ENCODE measurements at regions not wholly inside any gene's neighbourhood (a gene's known extent, or its start where the extent isn't known, plus 50 kb on each side); places are given as distances from the start of the nearest gene placed in this dataset.
A peak's percentile ranks its signal among the peaks of the same experiment; 100 is the strongest.

DNA sequence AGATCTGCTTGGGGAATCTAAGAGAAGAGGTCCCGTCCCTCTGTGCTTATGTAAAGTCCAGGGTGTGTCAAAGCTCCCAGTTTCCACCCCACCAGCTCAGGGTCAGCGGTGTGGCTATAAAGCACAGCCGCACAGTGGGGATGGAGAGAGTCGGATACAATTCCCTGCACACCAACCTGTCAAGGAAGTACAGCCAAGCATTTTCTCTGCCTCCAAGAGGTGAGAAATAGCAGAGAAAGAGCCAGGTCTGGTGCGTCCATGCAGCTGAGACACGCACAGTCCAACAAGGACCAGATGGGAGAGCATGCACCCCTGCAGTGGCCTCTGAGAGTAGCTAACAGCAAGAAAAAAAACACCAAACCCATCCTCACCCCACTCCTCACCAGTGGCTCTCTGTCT lies 61.3 kb upstream of the WAC start:
- TF ChIP-seq, protein P1, sequence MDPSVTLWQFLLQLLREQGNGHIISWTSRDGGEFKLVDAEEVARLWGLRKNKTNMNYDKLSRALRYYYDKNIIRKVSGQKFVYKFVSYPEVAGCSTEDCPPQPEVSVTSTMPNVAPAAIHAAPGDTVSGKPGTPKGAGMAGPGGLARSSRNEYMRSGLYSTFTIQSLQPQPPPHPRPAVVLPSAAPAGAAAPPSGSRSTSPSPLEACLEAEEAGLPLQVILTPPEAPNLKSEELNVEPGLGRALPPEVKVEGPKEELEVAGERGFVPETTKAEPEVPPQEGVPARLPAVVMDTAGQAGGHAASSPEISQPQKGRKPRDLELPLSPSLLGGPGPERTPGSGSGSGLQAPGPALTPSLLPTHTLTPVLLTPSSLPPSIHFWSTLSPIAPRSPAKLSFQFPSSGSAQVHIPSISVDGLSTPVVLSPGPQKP (IDR thresholded peaks at IDR 0.05; ENCODE audit: borderline replicate concordance, low read depth, low read length), result no peak
- TF ChIP-seq MAZ (IDR thresholded peaks at IDR 0.05; ENCODE audit: borderline replicate concordance, low read depth, low read length) (no peak), POLR2A (IDR thresholded peaks at IDR 0.05; ENCODE audit: low read depth, low read length) (no peak), CHD1 (IDR thresholded peaks at IDR 0.05; ENCODE audit: low read depth, low read length) (no peak), SMC3 (IDR thresholded peaks at IDR 0.05; ENCODE audit: low read depth, low read length) (no peak), RAD21 (IDR thresholded peaks at IDR 0.05; ENCODE audit: low read length) (no peak), RCOR1 (IDR thresholded peaks at IDR 0.05; ENCODE audit: insufficient replicate concordance, low read length) (no peak), CEBPB (IDR thresholded peaks at IDR 0.05; ENCODE audit: low read depth, low read length) (no peak), MAFK (IDR thresholded peaks at IDR 0.05; ENCODE audit: low read depth, low read length) (no peak), BHLHE40 (IDR thresholded peaks at IDR 0.05; ENCODE audit: low read depth, low read length) (no peak)
- TF ChIP-seq, protein P2, sequence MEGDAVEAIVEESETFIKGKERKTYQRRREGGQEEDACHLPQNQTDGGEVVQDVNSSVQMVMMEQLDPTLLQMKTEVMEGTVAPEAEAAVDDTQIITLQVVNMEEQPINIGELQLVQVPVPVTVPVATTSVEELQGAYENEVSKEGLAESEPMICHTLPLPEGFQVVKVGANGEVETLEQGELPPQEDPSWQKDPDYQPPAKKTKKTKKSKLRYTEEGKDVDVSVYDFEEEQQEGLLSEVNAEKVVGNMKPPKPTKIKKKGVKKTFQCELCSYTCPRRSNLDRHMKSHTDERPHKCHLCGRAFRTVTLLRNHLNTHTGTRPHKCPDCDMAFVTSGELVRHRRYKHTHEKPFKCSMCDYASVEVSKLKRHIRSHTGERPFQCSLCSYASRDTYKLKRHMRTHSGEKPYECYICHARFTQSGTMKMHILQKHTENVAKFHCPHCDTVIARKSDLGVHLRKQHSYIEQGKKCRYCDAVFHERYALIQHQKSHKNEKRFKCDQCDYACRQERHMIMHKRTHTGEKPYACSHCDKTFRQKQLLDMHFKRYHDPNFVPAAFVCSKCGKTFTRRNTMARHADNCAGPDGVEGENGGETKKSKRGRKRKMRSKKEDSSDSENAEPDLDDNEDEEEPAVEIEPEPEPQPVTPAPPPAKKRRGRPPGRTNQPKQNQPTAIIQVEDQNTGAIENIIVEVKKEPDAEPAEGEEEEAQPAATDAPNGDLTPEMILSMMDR (conservative IDR thresholded peaks at IDR 0.05; ENCODE audit: low read depth, low read length), result no peak
- TF ChIP-seq, protein P3, sequence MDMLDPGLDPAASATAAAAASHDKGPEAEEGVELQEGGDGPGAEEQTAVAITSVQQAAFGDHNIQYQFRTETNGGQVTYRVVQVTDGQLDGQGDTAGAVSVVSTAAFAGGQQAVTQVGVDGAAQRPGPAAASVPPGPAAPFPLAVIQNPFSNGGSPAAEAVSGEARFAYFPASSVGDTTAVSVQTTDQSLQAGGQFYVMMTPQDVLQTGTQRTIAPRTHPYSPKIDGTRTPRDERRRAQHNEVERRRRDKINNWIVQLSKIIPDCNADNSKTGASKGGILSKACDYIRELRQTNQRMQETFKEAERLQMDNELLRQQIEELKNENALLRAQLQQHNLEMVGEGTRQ (IDR thresholded peaks at IDR 0.05; ENCODE audit: low read depth, low read length), result no peak
- Histone ChIP-seq H3K27ac (ENCODE audit: insufficient read depth, low read length) (no peak overlapping the region), H3K27me3 (ENCODE audit: control insufficient read depth, insufficient read depth, low read length) (peaks cover 12% of the 10 kb centered on the region), H3K23ac (ENCODE audit: low read depth, low read length) (no peak overlapping the region), H3K4me3 (ENCODE audit: insufficient read depth, low read depth, low read length) (no peak overlapping the region), H2BK20ac (ENCODE audit: low read depth, low read length) (no peak overlapping the region), H2BK120ac (ENCODE audit: low read depth, low read length) (no peak overlapping the region), H3K9me1 (ENCODE audit: insufficient read depth, low read length) (no peaks in the 10 kb centered on the region), H3K56ac (ENCODE audit: extremely low read depth, insufficient read depth, low read length) (no peak overlapping the region), H3K36me3 (ENCODE audit: control insufficient read depth, insufficient read depth, low read length) (no peaks in the 10 kb centered on the region), H3K14ac (replicated peaks; ENCODE audit: low read depth, low read length) (no peak overlapping the region), H4K20me1 (ENCODE audit: insufficient read depth, low read length) (no peaks in the 10 kb centered on the region), H3K4ac (ENCODE audit: low read depth, low read length) (no peak overlapping the region), H2AK5ac (ENCODE audit: low read depth, low read length) (no peak overlapping the region), H2AK9ac (replicated peaks; ENCODE audit: low read depth, low read length, poor library complexity) (no peak overlapping the region), H3K4me1 (ENCODE audit: control insufficient read depth, insufficient read depth, low read length) (no peaks in the 10 kb centered on the region), H3K4me2 (ENCODE audit: low read depth, low read length) (no peak overlapping the region), H2AFZ (replicated peaks; ENCODE audit: low read length, poor library complexity) (peak overlapping the region; percentile 6), H2BK5ac (ENCODE audit: low read depth, low read length, poor library complexity, severe bottlenecking) (no peak overlapping the region), H3K18ac (ENCODE audit: low read depth, low read length) (no peak overlapping the region), H4K8ac (ENCODE audit: low read depth in 2 of 2, low read length in 2 of 2) (no peak overlapping the region), H3K9me3 (ENCODE audit: control insufficient read depth, insufficient read depth, low read length) (no peaks in the 10 kb centered on the region), H4K5ac (ENCODE audit: low read depth, low read length) (no peak overlapping the region), H4K91ac (ENCODE audit: insufficient read depth, low read depth, low read length) (no peak overlapping the region), H3K79me1 (ENCODE audit: low read depth in 1 of 2, low read length in 2 of 2) (no peaks in the 10 kb centered on the region), H3K9ac (ENCODE audit: low read depth, low read length) (no peak overlapping the region), H2BK15ac (ENCODE audit: low read depth, low read length) (no peak overlapping the region)
- DNase-seq, result no peak
- intact Hi-C loops (cut with micrococcal nuclease), result no loop called here
- in situ Hi-C loops (cut with MboI; ENCODE audit: low sequenced_read_pairs), result no loop called here
- BruUV-seq (replicated peaks), result no TSS peak
- ChIA-PET POLR2A (ENCODE audit: unreplicated experiment) (no interaction called here), CTCF (no interaction called here)
- WGBS, 2 experiments (ENCODE audit: extremely low coverage in 2 of 2, insufficient read length in 1 of 2), result 57% methylated on average over 2 of the region's 6 CpGs; no CpG with 5 or more reads in 1 of the 2 experiments
- ATAC-seq (ENCODE audit: low read depth), result no peak
- dilution Hi-C loops (cut with HindIII; ENCODE audit: low sequenced_read_pairs, unreplicated experiment), result no loop called here

All from IMR-90 (cell line).